HG02943 (cell line): ENCODE measurements at regions not wholly inside any gene's neighbourhood (a gene's known extent, or its start where the extent isn't known, plus 50 kb on each side); places are given as distances from the start of the nearest gene placed in this dataset.
"Not testable (repeated sequence)": the region's sequence is repeated elsewhere in the genome, so short reads cannot be mapped to it uniquely, and the experiment has no call there.

Experiments
- ATAC-seq: cut with Tn5 transposase; IDR thresholded peaks from one replicate; pipeline ENCODE4 v1.9.1; 2021; ENCODE audit warnings: mild to moderate bottlenecking, low read depth, moderate library complexity; ENCODE audit not compliant: unreplicated experiment

DNA sequence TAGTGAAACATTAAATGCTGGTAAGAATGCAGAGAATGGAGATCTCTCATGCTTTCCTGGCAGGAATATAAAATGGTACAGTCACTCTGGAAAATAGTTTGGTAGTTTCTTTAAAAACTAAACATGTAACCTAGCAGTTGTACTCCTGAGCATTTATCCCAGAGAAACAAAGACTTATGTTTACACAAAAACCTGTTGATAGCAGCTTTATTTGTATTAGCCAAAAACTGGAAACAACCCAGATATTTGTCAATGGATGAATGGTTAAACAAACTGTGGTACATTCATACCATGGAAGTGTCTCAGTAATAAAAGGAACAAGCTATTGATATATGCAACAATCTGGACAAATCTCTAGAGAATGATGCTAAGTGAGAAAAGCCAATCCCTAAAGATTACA, 81.7 kb upstream of the CTAGE1 start:
- ATAC-seq: no peak

DNA sequence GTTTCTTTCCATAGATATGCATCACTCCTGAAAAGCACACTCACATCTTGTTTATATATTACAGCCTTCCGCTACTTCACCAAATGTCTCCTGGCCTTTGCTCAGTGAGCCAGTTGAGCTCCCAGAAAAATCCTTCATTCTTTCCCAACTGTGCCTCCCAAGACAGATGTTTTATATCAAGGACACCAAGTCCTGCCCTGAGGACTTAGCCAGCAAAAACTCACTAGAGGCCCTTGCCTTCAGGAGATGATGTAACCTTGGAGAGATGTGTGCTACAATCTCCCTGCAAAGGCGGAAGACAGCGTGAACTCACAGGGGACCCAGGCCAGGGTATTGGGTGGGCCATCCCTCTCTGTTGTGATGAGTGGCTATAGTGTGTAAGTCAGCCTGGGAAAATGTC, 86.1 kb upstream of the CTAGE1 start:
- ATAC-seq: no peak

DNA sequence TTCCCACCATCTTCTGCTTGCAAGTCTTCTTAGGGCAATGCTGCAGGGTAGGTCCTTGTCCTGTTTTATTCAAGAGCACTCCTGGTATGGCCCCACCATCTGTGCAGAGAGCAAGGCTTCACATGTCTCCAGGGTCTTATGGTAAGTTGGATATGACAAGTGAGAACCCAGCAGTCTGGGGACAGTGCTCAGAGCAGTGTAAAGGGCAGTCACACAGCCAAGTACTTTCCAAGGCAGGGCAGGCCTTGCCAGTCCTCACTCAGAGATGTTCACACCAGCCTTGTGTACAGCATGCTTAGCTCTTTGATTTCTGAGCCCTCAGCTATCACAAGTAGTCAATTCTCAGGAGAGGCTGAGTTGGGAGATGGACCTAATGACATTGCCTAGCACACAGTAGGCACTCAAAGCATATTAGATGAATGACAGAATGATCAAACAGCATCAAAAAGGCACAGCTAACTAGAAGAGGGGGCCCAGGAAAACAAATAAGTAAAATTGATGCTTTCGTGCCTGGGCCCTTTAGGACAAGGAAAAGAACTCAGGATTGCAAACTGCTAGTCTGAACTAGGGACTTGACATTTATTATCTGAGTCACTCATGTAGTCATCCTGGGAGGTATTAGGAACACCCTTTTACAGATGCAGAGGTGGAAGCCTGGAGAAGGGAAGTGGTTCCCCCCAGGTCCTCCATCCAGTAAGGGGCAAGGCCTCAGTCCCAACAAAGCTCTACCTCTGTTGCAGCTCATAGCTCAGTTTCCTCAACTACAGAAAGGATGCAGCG, 86.7 kb upstream of the CTAGE1 start:
- ATAC-seq: no peak

DNA sequence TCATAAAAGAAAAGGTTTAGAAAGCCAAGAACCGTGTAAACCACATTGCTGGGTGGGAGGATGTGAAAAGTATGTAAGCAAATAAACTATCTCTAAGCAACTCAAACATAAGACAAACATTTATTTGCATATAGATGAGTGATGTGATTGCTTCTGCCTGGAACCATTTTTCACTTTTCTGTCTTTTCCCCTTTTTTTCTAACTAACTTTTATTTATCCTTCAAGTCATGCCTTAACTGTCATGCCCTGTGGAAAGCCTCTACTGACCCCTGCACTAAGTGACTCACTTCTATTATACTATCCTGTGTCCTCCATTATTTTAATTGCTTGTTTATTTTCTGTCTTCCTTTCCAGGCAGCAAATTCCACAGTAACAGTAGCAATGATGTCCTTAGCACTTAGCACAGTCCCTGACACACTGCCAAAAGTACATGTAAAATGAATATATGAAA, 87.5 kb upstream of the CTAGE1 start:
- ATAC-seq: no peak

DNA sequence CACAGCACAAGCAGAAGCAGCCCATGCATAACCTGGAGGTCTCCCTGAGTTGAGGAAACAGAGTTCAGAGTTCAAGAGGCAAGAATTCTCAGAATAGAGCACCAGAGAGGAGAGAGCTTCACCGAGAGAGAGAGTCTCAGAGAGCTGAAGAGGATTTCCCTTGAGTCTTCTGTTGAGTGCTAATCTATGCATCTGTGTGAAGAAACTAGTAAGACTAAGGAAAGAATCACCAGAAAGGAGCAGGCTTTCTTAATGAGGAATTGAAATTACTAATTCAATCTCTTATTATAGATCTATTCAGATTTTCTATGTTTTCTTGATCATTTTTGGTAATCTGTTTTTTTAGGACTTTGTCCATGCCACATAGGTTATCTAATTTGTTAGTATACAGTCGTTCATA, 89.3 kb upstream of the CTAGE1 start:
- ATAC-seq: no peak

DNA sequence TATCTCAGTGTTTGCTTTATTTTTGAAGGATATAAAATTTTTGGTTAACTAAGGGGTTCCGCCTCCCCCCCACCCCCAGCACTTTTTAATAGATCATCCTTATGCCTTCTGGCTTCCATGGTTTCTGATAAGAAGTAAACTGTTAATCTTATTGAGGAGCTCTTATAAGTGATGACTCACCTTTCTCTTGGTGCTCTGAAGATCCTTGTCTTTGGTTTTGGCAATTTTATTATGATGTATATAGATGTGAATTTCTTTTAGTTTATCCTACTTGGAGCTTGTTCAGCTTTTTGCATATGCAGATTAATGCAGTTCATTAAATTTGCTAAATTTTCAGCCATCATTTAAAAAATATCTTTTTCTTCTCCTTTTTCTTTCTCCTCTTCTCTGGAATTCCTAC, 91.7 kb upstream of the CTAGE1 start:
- ATAC-seq: no peak

DNA sequence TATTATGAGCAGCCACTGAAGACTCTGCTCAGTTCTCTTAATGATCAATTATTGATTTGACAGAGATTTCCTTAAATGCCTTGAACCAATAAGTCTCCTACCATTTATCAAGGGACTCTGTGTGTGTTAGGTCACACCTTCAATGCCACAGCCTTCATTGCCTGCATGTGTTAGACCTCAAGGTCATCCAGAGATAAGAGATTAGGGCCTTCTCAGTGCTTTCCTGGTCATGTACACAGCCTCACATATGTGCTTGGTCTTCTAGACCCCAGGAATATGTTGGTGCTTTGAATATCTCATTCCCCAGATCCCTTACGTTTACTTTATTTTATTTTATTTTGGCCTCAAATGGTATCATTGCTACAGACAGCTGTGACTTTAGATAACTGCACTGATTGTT, 93.0 kb upstream of the CTAGE1 start:
- ATAC-seq: no peak

DNA sequence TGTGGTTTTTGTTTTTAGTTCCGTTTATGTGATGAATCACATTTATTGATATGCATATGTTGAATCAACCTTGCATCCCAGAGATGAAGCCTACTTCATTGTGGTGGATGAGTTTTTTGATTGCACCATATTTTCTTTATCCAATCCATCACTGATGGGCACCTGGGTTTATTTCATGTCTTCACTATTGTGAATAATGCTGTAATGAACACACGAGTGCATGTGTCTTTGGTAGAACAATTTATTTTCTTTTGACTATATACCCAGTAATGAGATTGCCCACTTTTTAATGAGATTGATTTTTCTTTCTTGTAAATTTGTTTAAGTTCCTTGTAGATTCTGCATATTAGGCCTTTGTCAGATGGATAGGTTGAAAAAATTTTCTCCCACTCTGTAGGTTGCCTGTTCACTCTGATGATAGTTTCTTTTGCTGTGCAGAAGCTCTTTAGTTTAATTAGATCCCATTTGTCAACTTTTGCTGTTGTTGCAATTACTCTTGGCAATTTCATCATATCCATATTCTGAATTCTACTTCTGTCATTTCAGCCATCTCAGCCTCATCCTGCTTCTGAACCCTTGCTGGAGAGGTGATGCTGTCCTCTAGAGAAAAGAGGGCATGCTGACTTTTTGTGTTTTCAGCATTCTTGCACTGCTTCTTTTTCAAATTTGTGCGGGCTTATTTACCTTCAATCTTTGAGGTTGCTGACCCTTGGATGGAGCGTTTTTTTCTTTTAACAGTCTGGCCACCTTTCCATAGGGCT, 96.2 kb upstream of the CTAGE1 start:
- ATAC-seq: no peak

DNA sequence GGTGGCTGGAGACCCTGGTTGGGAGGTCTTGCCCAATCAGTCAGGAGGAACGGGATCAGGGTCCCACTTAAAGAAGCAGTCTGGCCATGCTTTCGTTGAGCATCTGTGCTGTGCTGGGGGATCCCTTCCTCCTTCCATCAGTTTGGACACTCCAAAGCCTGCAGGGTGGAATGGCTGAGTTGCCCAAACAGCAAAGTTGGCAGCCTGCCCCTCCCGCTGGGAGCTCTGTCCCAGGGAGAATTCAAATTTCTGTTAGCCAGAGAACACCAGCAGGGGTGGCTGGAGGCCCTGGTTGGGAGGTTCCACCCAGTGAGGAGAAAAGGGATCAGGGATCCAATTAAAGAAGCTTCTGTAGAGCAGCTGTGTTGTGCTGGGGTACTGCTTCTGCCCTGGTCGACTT, 96.9 kb upstream of the CTAGE1 start:
- ATAC-seq: no peak

DNA sequence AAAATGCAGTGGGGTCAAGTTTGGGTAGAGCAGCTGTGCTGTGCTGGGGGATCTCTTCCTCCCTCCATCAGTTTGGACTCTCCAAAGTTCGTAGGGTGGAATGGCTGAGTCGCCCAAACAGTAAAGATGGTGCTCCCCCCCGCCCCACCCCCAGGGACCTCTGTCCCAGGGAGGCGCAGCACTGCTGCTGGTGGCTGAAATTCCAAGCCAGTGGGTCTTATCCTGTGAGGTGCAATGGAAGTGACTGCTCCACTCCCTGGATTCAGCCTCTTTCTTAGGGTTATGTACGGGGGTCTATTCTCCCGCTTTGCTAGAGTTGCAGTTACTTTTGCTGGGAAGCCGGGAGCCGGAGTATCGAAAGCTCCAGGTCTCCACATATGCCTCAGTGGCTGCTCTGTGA, 97.5 kb upstream of the CTAGE1 start:
- ATAC-seq: no peak

DNA sequence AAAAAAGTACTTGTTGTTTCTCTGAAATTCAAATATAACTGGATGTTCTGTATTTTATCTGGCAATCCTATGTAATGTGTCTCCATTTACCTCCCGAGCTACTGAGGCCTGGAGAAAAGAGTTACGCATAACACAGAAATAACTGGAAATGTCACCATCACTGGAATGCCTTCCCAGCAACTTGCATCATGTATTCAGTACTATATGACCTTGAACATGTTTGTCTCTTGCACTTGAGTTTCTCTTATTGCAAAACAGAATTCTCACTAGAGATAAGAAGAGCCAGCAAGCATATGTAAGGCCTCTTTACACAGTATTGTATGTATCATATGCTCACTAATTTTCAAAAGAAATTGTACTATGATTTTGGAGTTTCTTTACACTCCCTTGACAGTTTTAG, 99.6 kb upstream of the CTAGE1 start:
- ATAC-seq: no peak

DNA sequence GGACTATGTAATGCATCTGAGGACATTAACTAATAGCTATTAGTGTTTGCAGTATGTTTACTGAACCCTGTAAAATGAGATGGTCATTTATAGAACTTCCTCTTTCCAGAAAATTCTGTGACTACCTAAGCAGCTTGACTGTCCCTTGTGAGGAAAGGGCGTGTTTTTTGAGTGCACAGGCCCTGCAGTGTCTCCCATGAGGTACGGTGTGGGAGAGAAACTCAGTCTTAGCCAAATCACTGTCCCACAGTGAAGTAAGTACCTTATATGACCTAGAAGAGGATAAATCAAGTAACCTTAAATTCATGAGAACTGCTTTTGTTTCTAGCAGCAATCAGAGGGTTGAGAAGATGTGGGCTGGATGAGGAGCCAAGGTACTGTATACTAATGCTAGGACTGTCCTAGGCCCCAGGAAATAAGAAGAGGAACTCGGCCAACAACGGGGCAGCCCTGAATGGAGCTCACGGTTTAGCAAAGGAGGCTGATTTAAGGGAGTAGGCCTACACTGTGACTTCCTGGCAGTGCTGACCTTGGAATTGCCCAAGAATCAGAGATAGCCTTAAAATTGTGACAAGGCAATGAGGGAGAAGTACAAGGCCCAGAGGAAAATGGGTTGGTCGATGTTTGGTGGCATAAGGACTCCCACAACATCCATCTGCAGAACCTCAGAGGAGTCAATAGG, 103.5 kb upstream of the CTAGE1 start:
- ATAC-seq: no peak

DNA sequence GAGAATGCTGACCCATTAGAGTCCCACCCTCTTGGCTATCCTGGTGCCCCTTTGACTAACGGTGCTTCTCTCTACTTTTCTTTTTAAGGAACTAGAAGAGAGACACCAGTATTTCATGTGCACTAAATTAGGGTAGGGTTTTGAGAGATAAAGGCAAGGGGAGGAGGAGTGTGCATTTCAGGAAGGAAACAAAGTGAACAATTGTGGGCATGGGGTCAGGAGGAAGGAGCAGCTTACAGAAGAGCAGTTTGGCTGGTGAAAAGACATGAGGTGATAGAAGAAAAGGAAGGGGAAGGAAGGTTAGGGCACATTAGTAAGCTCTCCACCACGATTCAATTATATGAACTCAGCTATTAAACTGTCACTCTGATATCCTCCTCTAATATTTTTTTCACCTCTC, 105.8 kb upstream of the CTAGE1 start:
- no peak for ATAC-seq

DNA sequence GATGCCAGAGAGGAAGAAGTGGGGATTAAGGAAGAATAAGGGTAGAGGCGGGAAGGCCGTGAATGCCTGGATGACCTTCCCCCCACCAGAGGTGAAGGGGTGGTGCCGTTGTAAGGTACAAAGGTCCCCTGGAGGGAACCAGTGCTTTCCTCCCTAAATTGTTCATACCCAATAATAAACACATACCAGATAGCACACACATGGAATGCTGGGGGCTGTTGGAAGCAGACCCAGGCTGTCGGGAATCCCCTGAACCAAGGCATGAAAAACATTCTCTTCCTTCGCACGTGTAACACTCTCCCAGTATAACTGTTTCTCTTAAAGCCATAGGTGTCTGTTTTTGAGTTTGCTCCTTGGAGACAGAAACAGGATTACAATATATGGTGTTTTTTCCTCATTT, 107.1 kb upstream of the CTAGE1 start:
- ATAC-seq: no peak

DNA sequence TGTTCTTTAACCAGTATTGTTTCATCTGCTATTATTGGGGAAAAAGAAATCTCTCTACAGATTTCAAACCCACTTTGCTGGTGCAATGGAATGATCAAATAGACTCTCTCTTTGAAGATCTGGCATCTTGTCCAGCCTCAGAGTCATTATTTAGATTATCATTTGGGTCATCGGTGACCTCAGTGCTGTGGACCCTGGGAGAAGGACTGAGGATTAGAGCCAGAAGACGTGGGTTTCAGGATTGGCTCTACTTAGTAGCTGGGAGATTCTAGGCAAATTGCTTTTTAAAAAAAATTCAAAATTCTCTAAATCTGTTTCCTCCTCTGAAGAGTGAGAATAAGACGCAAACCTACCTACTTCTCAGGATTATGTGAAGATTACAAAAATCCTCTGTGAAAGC, 107.6 kb upstream of the CTAGE1 start:
- ATAC-seq: no peak

DNA sequence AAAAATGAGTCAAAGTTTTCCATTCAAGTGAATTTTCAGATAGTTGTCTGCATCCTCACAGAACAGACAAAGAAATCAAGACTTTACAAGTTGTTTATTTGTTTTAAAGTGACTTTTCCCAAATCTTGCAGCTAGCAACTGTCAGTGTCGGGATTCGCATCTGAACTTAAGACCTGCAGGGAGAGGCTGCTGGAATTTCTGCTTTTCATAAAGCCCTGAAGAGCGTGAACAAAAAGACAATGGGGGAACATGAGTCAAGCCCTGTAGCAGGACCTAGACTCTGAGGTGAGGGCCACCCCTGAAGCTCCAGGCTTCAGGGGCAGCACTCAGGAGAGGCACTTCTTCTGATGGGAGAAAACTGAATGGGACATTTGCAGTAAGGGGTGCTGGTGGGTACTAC, 108.2 kb upstream of the CTAGE1 start:
- no peak for ATAC-seq

DNA sequence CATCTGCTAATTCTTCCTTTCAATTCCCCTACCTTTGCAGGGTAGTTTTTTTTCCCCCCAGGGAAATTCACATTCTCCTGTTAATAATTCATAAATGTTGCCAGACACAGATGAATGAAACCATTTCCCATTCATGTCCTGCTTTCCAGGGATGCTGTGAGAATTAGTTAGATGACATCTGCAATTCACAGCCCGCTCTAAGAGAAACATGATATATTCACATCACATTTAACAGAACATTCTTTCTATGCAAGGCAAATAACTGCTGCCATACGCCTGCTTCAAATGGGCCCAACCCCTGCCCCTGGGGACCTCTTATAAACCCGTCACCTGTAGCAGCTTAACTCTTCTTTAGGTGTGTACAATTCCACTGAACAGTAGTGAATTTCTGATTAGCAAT, 110.6 kb upstream of the CTAGE1 start:
- ATAC-seq: no peak

DNA sequence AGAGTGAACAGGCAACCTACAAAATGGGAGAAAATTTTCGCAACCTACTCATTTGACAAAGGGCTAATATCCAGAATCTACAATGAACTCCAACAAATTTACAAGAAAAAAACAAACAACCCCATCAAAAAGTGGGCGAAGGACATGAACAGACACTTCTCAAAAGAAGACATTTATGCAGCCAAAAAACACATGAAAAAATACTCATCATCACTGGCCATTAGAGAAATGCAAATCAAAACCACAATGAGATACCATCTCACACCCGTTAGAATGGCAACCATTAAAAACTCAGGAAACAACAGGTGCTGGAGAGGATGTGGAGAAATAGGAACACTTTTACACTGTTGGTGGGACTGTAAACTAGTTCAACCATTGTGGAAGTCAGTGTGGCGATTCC, 117.0 kb upstream of the CTAGE1 start:
- not testable (repeated sequence) for ATAC-seq

DNA sequence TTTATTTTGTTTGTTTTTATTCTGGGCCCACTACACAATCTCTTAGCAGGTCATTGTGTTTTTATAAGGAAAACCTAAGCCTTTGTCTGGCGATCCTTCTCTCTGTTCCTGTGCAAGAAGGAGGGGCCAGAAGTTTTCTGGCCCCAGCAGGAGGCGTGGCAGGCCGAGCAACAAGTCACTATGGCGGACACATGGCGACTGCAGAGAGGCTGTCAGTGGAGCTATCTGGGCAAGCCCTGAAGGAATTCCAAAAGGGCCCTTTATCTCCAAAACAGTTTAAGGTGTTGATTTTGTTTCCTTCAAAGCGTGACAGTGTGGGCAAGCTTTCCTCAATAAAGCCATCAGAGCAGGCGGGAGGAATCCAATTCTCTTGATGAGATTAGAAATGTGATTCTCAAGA, 118.8 kb upstream of the CTAGE1 start:
- ATAC-seq: no peak

DNA sequence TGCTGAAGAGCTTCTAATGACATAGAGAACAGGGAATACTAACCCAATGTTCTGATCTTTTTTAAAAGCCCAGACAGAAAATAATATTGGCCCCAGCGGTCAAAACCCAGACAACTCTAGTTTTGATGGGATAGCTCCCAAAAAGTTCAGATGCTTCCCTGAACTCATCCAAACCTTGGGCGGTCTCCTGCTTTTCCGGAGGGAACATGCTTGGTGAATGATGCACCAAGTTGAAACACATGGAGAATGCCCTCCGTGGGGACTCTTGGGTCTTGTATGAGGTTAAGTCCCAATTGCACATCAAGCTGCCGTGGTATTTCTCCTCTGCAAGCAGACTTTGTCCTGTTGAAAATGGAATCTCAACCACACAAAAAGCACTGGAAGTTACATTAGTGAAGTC, 120.7 kb upstream of the CTAGE1 start:
- ATAC-seq: no peak

DNA sequence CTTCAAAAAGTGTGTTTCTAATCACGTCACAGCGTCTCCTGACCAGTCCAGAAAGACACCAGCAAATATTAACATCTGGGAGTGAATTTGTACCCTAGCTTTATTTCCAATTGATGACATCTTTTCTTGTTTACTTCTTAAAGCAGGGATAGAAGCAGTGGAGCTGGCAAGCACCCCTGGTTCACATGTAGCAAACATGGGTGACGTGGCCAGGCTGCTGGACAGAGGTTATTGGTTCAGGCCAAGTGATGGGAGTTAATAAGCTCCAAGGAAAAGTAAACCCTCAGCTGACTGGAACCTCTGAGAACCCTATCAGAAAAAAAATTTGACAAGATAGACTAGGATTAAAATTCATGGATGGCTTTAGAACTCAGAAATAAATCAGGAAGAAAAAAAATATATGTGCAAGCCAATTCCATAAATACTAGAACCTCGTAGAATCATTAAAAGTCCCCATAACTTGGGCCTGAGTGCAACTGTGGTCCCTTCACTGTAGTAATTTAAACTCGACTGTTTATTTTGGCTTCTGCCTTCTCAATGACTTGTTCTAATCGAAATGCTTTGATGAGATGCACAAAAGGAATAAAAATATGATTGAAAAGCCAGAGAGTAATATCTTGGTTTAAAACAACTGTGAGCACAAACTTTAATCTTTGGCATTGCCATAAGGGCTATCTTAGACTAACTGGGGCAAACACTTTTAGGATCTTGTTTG, 121.5 kb upstream of the CTAGE1 start:
- no peak for ATAC-seq
